ENCODE measurements at regions not wholly inside any gene's neighbourhood (a gene's known extent, or its start where the extent isn't known, plus 50 kb on each side); places are given as distances from the start of the nearest gene placed in this dataset.

GRCh38 chr5:56342616-56343015 lies 109.5 kb upstream of the ANKRD55 start:
- FAIRE-seq: no peak
- no peak for DNase-seq (ENCODE audit: insufficient read length, low spot score)

- DNase-seq (ENCODE audit: insufficient read length, low spot score) (no peak), FAIRE-seq (no peak)
Measured at GRCh38 chr5:56340196-56340980, 107.3 kb upstream of the ANKRD55 start.

- no peak for DNase-seq (ENCODE audit: insufficient read length, low spot score)
- no peak for FAIRE-seq
Measured at GRCh38 chr5:56339732-56340131, 106.6 kb upstream of the ANKRD55 start.

GRCh38 chr5:56337715-56338319 lies 104.7 kb upstream of the ANKRD55 start:
- DNase-seq (ENCODE audit: insufficient read length, low spot score) (no peak), FAIRE-seq (no peak)

GRCh38 chr5:56335212-56335611 lies 102.1 kb upstream of the ANKRD55 start:
- no peak for DNase-seq (ENCODE audit: insufficient read length, low spot score)
- FAIRE-seq: no peak

- FAIRE-seq: no peak
- DNase-seq (ENCODE audit: insufficient read length, low spot score): no peak
Measured at GRCh38 chr5:56330806-56331205, 97.7 kb upstream of the ANKRD55 start.

- DNase-seq (ENCODE audit: insufficient read length, low spot score) (no peak), FAIRE-seq (no peak)
Measured at GRCh38 chr5:56330167-56330566, 97.0 kb upstream of the ANKRD55 start.

- no peak for FAIRE-seq
- DNase-seq (ENCODE audit: insufficient read length, low spot score): no peak
Measured at GRCh38 chr5:56329652-56330051, 96.5 kb upstream of the ANKRD55 start.

- FAIRE-seq: no peak
- no peak for DNase-seq (ENCODE audit: insufficient read length, low spot score)
Measured at GRCh38 chr5:56328753-56329560, 95.8 kb upstream of the ANKRD55 start.

- no peak for FAIRE-seq
Measured at GRCh38 chr5:56327809-56328208, 94.7 kb upstream of the ANKRD55 start.

GRCh38 chr5:56326770-56327169 lies 93.6 kb upstream of the ANKRD55 start:
- FAIRE-seq (no peak), DNase-seq (ENCODE audit: insufficient read length, low spot score) (no peak)

More at GRCh38 chr5:56327809-56328208, 94.7 kb upstream of the ANKRD55 start:
- DNase-seq (ENCODE audit: insufficient read length, low spot score): no peak

GRCh38 chr5:56326116-56326515 lies 93.0 kb upstream of the ANKRD55 start:
- FAIRE-seq: no peak
- no peak for DNase-seq (ENCODE audit: insufficient read length, low spot score)

- FAIRE-seq: no peak
- DNase-seq (ENCODE audit: insufficient read length, low spot score): no peak
Measured at GRCh38 chr5:56325039-56325438, 91.9 kb upstream of the ANKRD55 start.

GRCh38 chr5:56323505-56323904 lies 90.4 kb upstream of the ANKRD55 start:
- FAIRE-seq: no peak
- peak; percentile 67 for DNase-seq (ENCODE audit: insufficient read length, low spot score)

GRCh38 chr5:56322592-56322991 lies 89.5 kb upstream of the ANKRD55 start:
- no peak for FAIRE-seq

GRCh38 chr5:56321236-56321881 lies 88.2 kb upstream of the ANKRD55 start:
- FAIRE-seq: no peak

More at GRCh38 chr5:56322592-56322991, 89.5 kb upstream of the ANKRD55 start:
- no peak for DNase-seq (ENCODE audit: insufficient read length, low spot score)

GRCh38 chr5:56320686-56321085 lies 87.6 kb upstream of the ANKRD55 start:
- FAIRE-seq (no peak), DNase-seq (ENCODE audit: insufficient read length, low spot score) (no peak)

More at GRCh38 chr5:56321236-56321881, 88.2 kb upstream of the ANKRD55 start:
- DNase-seq (ENCODE audit: insufficient read length, low spot score): no peak

GRCh38 chr5:56319526-56320181 lies 86.5 kb upstream of the ANKRD55 start:
- DNase-seq (ENCODE audit: insufficient read length, low spot score): peak; percentile 20
- peak; percentile 9 for FAIRE-seq

GRCh38 chr5:56317923-56318561 lies 84.9 kb upstream of the ANKRD55 start:
- DNase-seq (ENCODE audit: insufficient read length, low spot score) (no peak), FAIRE-seq (no peak)
